Heart right ventricle (tissue), 16 donors: ENCODE measurements at regions not wholly inside any gene's neighbourhood (a gene's known extent, or its start where the extent isn't known, plus 50 kb on each side); places are given as distances from the start of the nearest gene placed in this dataset.

Experiments used
- ATAC-seq, 8 donors: fragments of 200-7000 bp; cut with Tn5 transposase; one replicate each; pipeline ENCODE4 v1.9.1; 2020; ENCODE audit warnings: mild to moderate bottlenecking in 8 of 8, moderate library complexity in 8 of 8, moderate number of reproducible peaks in 1 of 8
- DNase-seq, 2 donors: peaks; one replicate each; pipeline ENCODE4 v3.0.0-alpha.2; 2020
- H3K27ac ChIP-seq, 10 donors: fragments of 200-600 bp; sonication (generic) in 2 of 10; one replicate each; pipeline versions ENCODE4 v1.5.0 to v1.8.0; 2020 to 2022; ENCODE audit warnings: mild to moderate bottlenecking in 3 of 10
- H3K27me3 ChIP-seq, 7 donors: fragments of 200-600 bp; one replicate each; pipeline ENCODE4 v1.8.0; 2021 to 2022; ENCODE audit warnings: mild to moderate bottlenecking in 2 of 7
- H3K36me3 ChIP-seq, 9 donors: fragments of 200-600 bp; sonication (generic) in 1 of 9; one replicate each; pipeline versions ENCODE4 v1.5.0 to v1.8.0; 2020 to 2022; ENCODE audit warnings: mild to moderate bottlenecking in 2 of 9
- H3K4me1 ChIP-seq, 9 donors: fragments of 200-600 bp; sonication (generic) in 1 of 9; one replicate each; pipeline versions ENCODE4 v1.5.0 to v1.8.0; 2020 to 2022; ENCODE audit warnings: mild to moderate bottlenecking in 4 of 9
- H3K4me3 ChIP-seq, 10 donors: fragments of 200-600 bp; sonication (generic) in 2 of 10; one replicate each; pipeline versions ENCODE4 v1.5.0 to v1.8.0; 2020 to 2022; ENCODE audit warnings: mild to moderate bottlenecking in 7 of 10, moderate library complexity in 2 of 10
- H3K9me3 ChIP-seq, 11 donors: fragments of 200-600 bp in 10 of 11; sonication (generic) in 2 of 11; one replicate each; pipeline versions ENCODE4 v1.5.0 to v1.8.0; 2013 to 2022; ENCODE audit warnings: mild to moderate bottlenecking in 2 of 11, control low read depth in 1 of 11, moderate library complexity in 1 of 11
- WGBS, 2 donors: extraction: QIAGEN DNeasy Blood & Tissue Kit; methylation state at CpG; one replicate each; pipeline ENCODE4 v1.1.7; 2013; ENCODE audit warnings: inconsistent platforms in 1 of 2; 5-methylcytosine and 5-hydroxymethylcytosine counted together
- intact Hi-C, 10 donors: fragments of 100-400 bp; cut with DNase I; formaldehyde crosslinking; loops; one replicate each; pipeline versions ENCODE4 v1.11.1 to v1.14.2; 2022
- TF ChIP-seq, protein P1 (sequence below), 9 donors: fragments of 200-600 bp; sonication (generic) in 2 of 9; IDR thresholded peaks; one replicate each; pipeline versions ENCODE4 v1.5.0 to v1.8.0; 2021 to 2022; ENCODE audit warnings: antibody characterized with exemption in 9 of 9, mild to moderate bottlenecking in 5 of 9, moderate library complexity in 1 of 9
- donor health status: Arrhythmogenic right ventricular cardiomyopathy.
- donor health status: ischemic (EF 13 %, LVEDD 7.1; RV severe dilation, severe dysfunction).
- donor health status: healthy with polysubstance abuse.
- donor health status: DM: no; HTN: yes; CAD: no.
- donor health status: DM: no; HTN: no; CAD: no.
- donor health status: ischemic (EF 25% LVEDD 6.9; RV normal size, moderate dysfunction).
- donor health status: ischemic (EF 25% LVEDD 5.7; RV mildly dilated, moderate dysfunction).
- donor health status: healthy.
- donor health status: DM: yes; HTN: yes; CAD: no.
- donor health status: Ischemic cardiomyopathy.
- donor health status: ischemic (EF 35%, LVEDD 5.7; RV mildly dilated, moderate dysfunction).
- donor health status: nonischemic (EF 11% LVEDD 7.7; RV severe dilation, severe dysfunction).
- donor health status: DM: yes; HTN: yes; CAD: no.
- donor health status: PGD.
- donor health status: ischemic (EF 29% LVEDD 5.4; RV normal size, mild dysfunction).
- donor health status: nonischemic (EF 23%, LVEDD 6.1; RV moderate dilation, normal function).

DNA sequence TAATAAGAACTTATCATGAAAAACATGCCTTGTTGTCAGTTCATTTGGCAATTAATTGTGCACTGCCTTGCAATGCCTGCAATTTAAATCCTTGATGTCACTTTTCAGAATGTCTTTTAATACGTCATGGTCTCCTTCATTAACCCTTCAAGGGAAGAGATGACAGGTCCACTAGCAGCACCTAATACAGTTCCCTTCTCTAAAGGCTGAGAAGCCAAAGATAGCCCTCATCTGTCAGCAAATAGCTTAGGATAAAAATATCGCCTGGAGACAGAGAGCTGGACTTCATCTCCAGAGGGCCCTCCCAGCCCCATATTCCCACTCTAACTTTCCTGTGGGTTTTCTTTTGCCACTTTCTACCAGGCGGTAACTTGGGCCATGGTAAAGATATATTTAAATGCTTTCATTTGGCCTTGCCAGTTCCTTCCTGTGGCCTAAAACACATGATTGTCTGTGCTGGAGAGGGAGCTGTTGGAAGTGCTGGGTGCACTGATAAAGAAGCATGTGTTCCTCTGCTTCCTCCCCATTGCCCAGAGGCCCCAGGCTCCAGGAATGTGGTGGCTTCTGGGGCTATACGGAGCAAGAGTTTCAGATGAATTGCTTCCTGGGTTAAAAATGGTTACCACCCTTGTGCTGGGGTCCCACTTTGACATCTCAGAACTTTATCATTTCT lies 76.3 kb upstream of the UMPS start:
- ATAC-seq (peak; percentile 82 to 94 (median 92)), DNase-seq (peak in 1 of 2 donors; percentile 23)
- H3K4me3 ChIP-seq, result no peak overlapping the region
- peak overlapping the region in 9 of 10 donors; percentile 53 to 85 (median 78) for H3K27ac ChIP-seq
- H3K36me3 ChIP-seq, result peaks cover 0 to 83% (median 37%) of the 10 kb centered on the region in 9 donors
- H3K4me1 ChIP-seq, result peaks cover 4 to 57% (median 24%) of the 10 kb centered on the region in 9 donors
- intact Hi-C loops, result no loop called here
- WGBS, 2 donors, result 32 to 46% methylated on average over 4 of the region's 4 CpGs
- no peaks in the 10 kb centered on the region for H3K9me3 ChIP-seq
- TF ChIP-seq, protein P1, sequence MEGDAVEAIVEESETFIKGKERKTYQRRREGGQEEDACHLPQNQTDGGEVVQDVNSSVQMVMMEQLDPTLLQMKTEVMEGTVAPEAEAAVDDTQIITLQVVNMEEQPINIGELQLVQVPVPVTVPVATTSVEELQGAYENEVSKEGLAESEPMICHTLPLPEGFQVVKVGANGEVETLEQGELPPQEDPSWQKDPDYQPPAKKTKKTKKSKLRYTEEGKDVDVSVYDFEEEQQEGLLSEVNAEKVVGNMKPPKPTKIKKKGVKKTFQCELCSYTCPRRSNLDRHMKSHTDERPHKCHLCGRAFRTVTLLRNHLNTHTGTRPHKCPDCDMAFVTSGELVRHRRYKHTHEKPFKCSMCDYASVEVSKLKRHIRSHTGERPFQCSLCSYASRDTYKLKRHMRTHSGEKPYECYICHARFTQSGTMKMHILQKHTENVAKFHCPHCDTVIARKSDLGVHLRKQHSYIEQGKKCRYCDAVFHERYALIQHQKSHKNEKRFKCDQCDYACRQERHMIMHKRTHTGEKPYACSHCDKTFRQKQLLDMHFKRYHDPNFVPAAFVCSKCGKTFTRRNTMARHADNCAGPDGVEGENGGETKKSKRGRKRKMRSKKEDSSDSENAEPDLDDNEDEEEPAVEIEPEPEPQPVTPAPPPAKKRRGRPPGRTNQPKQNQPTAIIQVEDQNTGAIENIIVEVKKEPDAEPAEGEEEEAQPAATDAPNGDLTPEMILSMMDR (IDR thresholded peaks at IDR 0.05), result no peak
- H3K27me3 ChIP-seq, result no peaks in the 10 kb centered on the region

DNA sequence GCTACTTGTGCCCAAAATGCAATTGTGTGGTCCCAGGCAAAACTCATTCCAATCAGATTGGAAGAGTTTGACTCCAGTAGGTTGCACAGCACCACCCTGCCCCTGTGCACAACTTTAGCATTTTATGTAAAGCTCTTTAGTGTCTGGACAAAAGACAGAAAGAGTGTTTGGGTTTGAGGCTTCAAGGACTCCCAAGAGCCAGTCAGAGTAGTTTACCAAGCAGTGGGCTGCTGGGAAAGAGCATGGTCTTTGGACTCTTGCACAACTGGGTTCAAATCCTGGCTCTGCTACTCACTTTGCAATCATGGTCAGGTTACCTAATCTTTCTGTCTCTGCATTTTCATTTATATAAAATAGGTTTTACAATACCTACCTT lies 75.8 kb upstream of the UMPS start:
- H3K4me1 ChIP-seq, result peaks cover 4 to 57% (median 24%) of the 10 kb centered on the region in 9 donors
- no peak for DNase-seq
- intact Hi-C loops, result no loop called here
- H3K36me3 ChIP-seq, result peaks cover 0 to 86% (median 41%) of the 10 kb centered on the region in 9 donors
- H3K9me3 ChIP-seq, result no peaks in the 10 kb centered on the region
- H3K4me3 ChIP-seq, result no peak overlapping the region
- ATAC-seq, result peak in 1 of 8 donors; percentile 7
- TF ChIP-seq, protein P1 (IDR thresholded peaks at IDR 0.05), result no peak
- H3K27ac ChIP-seq, result peak overlapping the region in 9 of 10 donors; percentile 40 to 85 (median 78)
- no peaks in the 10 kb centered on the region for H3K27me3 ChIP-seq

DNA sequence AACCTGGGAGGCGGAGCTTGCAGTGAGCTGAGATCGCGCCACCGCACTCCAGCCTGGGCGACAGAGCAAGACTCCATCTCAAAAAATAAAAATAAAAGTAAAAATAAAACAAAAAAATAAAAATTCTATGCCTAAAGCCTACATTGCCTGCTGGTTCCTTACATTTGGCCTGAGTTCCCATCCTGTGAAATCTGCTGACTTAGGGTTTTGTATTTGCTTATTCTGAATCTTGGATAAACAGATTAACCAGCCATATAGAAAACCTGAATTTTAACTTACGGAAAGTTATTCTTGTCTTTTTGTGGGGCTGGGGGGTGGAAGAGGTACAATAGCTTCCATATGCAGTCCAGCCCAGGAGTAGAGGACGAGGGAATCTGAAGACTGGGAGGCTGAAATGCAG lies 73.7 kb upstream of the UMPS start:
- intact Hi-C loops, result no loop called here
- DNase-seq (no peak), ATAC-seq (no peak)
- no peaks in the 10 kb centered on the region for H3K27me3 ChIP-seq
- H3K27ac ChIP-seq, result peak overlapping the region in 1 of 10 donors; percentile 1
- H3K9me3 ChIP-seq, result no peaks in the 10 kb centered on the region
- H3K4me3 ChIP-seq, result no peak overlapping the region
- TF ChIP-seq, protein P1 (IDR thresholded peaks at IDR 0.05), result no peak
- WGBS, 2 donors, result 97 to 98% methylated on average over 6 to 7 of the region's 7 CpGs
- H3K36me3 ChIP-seq, result peaks cover 0 to 94% (median 43%) of the 10 kb centered on the region in 9 donors
- peaks cover 4 to 41% (median 17%) of the 10 kb centered on the region in 9 donors for H3K4me1 ChIP-seq

- TF ChIP-seq, protein P1 (IDR thresholded peaks at IDR 0.05), result no peak
- intact Hi-C loops, result no loop called here
- Histone ChIP-seq H3K9me3 (no peaks in the 10 kb centered on the region), H3K36me3 (peaks cover 0 to 94% (median 37%) of the 10 kb centered on the region in 9 donors), H3K4me3 (no peak overlapping the region), H3K27ac (no peak overlapping the region), H3K4me1 (peaks cover 4 to 39% (median 17%) of the 10 kb centered on the region in 9 donors), H3K27me3 (no peaks in the 10 kb centered on the region)
- DNase-seq (no peak), ATAC-seq (no peak)
- WGBS, 2 donors, result 86 to 88% methylated on average over 4 of the region's 4 CpGs
Measured at GRCh38 chr3:124657138-124657537, 73.1 kb upstream of the UMPS start.
